GM19395 (cell line): ENCODE measurements at regions not wholly inside any gene's neighbourhood (a gene's known extent, or its start where the extent isn't known, plus 50 kb on each side); places are given as distances from the start of the nearest gene placed in this dataset.

Experiments used
- ATAC-seq: cut with Tn5 transposase; IDR thresholded peaks from one replicate; pipeline ENCODE4 v1.9.1; 2021; ENCODE audit warnings: mild to moderate bottlenecking, moderate library complexity; ENCODE audit not compliant: unreplicated experiment

DNA sequence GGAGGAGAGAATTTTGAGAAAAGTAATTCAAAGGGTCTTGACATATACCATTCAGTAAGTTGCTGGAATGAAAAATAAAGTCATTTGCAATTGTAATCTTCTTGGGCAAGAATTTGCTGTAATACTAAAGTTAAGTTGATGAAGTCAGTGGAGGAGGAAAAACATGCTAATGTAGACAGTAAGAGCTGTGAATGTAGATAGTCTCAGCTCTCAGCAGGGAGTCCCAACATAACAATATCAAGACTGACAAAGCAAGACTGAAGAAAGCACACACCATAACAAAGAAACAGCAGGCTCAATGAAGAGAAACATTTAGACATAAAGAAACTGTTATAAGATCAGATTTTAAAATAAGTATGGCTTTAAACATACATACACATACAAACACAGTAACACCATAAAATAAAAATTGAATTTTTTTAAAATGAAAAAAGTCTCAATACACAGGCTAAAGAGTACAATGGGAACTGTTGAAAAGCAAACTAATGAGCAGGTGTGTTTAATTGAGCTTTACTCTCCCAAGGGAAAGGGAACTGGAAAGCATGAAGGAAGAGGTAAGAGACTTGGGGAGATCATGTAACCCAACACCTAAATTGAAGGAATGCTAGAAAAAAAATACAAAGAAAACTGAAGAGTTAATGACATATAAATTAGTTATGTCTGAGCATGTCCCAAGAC lies 336.3 kb upstream of the NCAM2 start:
- ATAC-seq = no peak

GRCh38 chr21:20662514-20662913 lies 335.7 kb upstream of the NCAM2 start:
- no peak for ATAC-seq

DNA sequence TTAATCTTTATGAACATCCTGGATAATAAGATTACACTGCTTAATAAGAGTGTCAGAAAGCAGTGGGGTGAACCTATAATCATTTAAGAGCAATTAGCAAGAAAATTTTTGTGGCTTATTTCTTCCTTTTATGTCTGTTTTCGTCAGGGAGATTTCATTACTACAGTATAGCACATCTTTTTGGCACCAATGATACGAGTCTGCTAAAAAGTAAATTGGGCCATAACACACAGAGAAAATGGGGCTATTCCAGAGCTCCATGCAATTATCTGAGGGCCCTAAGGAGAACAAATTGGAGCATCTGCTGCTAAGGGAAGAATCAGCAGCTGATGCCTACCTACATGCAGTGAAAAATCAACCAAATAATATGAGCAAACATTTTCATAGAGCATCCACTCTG lies 330.3 kb upstream of the NCAM2 start:
- no peak for ATAC-seq

DNA sequence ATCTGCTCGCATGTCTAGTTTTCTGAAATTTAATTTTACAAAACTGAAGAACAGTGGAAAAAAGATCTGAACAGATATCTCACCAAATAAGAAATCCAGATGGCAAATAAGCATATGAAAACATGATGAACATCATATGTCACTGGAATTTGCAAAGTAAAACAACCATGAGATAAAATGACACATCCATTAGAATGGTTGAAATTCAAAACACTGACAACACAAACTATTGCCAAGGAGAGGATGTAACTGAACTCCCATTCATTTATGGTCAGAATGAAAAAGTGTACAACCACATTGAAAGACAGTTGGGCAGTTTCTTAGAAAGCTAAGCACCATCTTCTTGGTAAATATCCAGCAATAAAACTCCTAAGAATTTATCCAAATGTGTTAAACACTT lies 312.7 kb upstream of the NCAM2 start:
- ATAC-seq = no peak

GRCh38 chr21:20698585-20698984 lies 299.6 kb upstream of the NCAM2 start:
- no peak for ATAC-seq

- ATAC-seq = no peak
These were observed 297.0 kb upstream of the NCAM2 start for GRCh38 chr21:20701235-20701634.

- no peak for ATAC-seq
These were observed 295.0 kb upstream of the NCAM2 start for GRCh38 chr21:20703112-20703767.

- ATAC-seq = no peak
These were observed 277.6 kb upstream of the NCAM2 start for GRCh38 chr21:20720623-20721022.

DNA sequence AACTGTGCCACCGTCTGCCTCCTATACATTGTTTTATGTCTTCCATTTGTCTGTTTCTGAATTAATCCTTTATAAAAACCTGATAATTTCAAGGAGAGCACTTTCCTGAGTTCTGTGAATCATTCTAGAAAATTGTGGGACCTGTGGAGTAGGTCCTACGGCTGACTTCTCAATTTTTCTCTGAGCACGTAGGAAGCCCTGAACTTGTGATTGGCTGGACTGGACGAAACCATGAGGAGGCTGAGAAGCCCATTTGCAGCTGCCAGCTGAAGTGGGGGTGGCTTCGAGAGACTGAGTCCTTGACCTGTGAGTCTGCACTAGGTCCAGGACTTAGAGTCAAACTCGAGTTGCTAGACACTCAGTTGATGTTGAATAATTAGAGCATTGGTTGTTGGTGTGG lies 277.1 kb upstream of the NCAM2 start:
- ATAC-seq = no peak

GRCh38 chr21:20728691-20729090 lies 269.5 kb upstream of the NCAM2 start:
- no peak for ATAC-seq

DNA sequence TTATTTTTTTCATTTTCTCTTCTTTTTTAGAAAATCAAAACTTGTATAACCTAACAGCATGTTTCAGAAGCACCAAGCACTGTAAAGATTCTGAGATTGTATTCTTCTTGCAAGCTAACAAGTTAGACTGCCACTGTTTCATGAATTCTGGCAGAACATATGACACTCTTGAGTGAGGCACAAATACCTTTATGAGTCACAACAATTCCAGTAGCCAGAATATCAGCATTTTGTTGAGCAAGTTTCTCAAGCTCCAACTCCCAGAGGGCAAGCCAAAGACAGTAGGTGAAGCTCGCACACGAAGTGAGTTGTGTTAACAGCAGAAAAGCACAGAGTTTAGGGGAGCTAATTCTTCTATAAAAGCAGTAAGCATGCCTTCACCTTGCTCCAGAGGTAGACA lies 268.8 kb upstream of the NCAM2 start:
- ATAC-seq = no peak

DNA sequence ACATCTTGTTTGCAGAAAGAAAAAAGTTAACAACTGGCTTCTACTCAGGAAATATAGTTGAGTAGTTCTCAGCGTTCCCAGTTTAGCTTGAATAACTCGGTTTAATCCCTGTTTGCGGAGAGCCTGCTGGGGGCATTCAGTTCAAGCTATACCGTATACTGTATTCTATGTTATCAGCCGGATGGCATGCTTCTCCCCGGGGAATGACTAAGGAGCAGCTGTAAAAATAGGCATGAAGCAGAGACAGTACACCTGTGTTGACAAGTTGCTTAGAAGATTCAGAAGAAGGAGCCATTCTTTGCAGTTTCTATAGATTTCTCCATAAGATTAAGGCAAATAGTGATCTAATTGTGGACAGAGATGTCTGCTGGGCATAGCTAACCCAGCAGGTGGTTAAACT lies 267.8 kb upstream of the NCAM2 start:
- no peak for ATAC-seq

DNA sequence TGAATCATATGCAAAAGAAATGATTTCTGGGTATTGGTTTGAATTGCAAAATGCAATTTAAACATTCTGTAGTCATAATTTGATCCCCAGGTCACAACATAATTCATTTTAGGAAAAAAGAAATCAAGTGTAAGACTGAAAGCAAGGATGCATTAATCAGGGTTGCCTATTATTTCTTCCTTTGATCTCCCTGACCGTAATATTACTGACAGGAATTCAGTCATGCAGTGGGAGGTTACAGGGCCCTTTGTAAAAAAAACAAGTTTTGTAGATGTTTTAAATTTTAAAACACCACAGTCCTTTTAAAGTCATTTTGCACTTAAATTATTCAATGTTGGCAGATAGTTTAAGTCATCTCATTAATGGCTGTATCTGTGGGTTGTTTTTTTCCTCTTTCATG lies 263.0 kb upstream of the NCAM2 start:
- ATAC-seq = no peak

DNA sequence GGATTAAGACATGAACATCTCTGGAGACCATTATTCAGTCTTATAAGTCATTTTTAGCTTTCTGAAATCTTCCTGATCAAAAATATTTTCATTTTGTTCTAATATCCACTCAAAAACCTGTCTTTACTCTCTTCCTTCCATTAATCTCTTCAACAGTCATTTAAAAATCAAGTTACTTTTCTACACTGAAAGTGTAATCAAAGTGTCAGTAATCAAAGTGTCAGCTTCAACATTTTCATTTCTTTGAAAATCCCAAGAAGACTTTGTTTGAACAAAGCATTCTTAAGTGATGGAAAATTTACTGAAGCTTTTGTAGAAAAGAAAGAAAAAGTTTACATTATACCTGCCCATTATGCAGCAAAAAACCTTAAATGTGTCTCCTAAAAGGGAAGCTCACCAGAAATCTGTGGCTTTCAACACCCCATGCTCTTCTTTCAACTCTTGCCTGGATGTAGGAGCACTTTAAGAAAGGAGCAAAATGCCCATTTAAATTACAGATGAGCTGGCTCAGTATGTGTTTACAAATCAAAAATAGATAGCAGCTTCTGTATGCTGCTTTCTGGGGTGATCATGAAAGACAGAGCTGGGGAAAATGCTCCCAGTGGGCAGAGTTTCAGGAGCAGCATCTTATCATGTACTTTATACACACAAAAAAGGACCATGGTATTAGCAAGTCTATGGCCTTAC lies 260.8 kb upstream of the NCAM2 start:
- ATAC-seq = no peak

- no peak for ATAC-seq
These were observed 258.8 kb upstream of the NCAM2 start for GRCh38 chr21:20739421-20739820.

GRCh38 chr21:20741445-20741844 lies 256.8 kb upstream of the NCAM2 start:
- ATAC-seq = no peak

DNA sequence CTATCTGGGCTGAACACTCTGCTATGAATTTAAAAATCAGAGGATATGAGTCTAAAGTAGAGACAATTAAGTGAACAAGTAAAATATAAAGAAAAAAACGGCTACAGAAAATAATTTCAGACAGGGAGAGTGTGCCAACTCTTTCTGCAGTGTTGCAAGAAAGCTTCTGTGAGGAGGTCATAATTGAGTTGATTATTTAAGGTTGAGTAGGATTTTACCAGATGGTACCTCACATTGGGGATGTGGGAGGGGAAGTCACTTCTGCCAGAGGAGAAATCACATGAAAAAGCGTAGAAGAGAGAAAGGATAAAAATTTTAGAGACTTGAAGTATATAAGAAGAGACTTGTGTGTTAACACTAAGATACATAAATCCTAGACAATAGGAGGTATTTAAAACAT lies 238.0 kb upstream of the NCAM2 start:
- no peak for ATAC-seq

GRCh38 chr21:20774737-20775136 lies 223.5 kb upstream of the NCAM2 start:
- no peak for ATAC-seq

DNA sequence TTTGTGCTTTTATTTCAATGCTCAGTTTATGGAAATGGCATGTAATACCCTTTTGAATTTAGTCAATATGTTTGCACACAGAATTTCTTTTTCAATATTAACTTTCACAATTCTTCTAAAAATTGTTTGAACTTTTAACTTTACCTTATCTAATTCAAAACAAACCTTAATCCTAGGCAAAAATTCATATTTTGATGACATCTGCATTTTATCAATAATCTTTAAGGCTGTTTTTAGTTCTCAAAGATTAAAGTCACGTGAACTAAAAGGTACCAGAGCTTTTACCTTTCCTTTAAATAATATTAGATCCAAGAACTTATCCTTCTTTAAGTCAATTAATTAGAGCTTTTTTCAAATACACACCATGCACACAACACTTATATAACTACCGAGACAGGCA lies 218.9 kb upstream of the NCAM2 start:
- ATAC-seq = no peak

DNA sequence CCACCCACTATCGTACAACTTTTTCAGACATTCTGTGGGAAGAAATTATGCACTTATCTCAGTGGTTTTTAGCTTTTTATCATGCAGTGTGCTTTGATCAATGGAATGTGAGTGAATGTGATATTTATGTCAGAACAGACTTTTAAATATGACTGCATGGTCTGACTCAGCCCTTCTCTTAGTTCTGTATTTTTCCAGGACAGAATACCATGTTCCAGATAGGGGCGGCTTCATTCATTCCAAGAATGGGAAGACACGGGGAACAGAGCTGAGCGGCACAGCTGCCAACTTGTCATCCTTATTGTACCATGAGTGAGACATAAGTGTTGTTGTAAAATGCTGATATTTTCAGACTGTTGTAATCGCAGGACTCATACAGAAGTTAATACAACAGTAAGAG lies 214.6 kb upstream of the NCAM2 start:
- ATAC-seq = no peak

- no peak for ATAC-seq
These were observed 208.3 kb upstream of the NCAM2 start for GRCh38 chr21:20789729-20790500.

DNA sequence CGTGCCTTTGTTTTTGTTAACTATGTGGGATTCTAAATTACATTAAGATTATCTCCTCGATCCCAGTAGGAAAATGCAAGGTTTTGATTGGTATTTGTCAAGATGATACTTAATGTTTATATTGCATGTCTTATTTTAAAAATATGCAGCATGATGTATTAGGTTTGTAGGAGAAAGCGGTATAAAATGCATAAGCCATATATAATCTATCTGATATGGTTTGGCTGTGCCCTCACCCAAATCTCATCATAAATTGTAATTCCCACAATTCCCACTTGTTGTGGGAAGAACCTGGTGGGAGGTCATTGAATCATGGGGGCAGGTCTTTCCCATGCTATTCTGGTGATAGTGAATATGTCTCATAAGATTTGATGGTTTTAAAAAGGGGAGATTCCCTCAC lies 198.1 kb upstream of the NCAM2 start:
- no peak for ATAC-seq
